GM23338 (cell line): ENCODE measurements at regions not wholly inside any gene's neighbourhood (a gene's known extent, or its start where the extent isn't known, plus 50 kb on each side); places are given as distances from the start of the nearest gene placed in this dataset.

Source experiments
- ATAC-seq: fragments of 200-7000 bp; cut with Tn5 transposase; 3 replicates; pipeline ENCODE4 v1.9.1; 2020
- DNase-seq: peaks from one replicate; pipeline ENCODE4 v3.0.0-alpha.2; 2015; ENCODE audit warnings: low spot score
- H2AFZ ChIP-seq: fragments of 200-600 bp; sonication (generic); 2 replicates; pipeline ENCODE4 v1.8.0; 2016; ENCODE audit warnings: antibody characterized with exemption, mild to moderate bottlenecking, moderate library complexity
- H3F3A ChIP-seq: fragments of 200-600 bp; sonication (generic); replicated peaks from 2 replicates; pipeline ENCODE4 v1.8.0; 2017; ENCODE audit warnings: antibody characterized with exemption, mixed run types, low read depth
- H3K27ac ChIP-seq: fragments of 200-600 bp; sonication (generic); 2 replicates; pipeline ENCODE4 v1.6.1; 2016; ENCODE audit warnings: low read depth
- H3K27me3 ChIP-seq: fragments of 200-600 bp; sonication (generic); 2 replicates; pipeline ENCODE4 v1.8.0; 2016; ENCODE audit warnings: mild to moderate bottlenecking, mixed run types, moderate library complexity; ENCODE audit not compliant: insufficient read depth
- H3K36me3 ChIP-seq: fragments of 200-600 bp; sonication (generic); 2 replicates; pipeline ENCODE4 v1.8.0; 2016; ENCODE audit warnings: mild to moderate bottlenecking; ENCODE audit not compliant: insufficient read depth
- H3K4me1 ChIP-seq: fragments of 200-600 bp; sonication (generic); 2 replicates; pipeline ENCODE4 v1.8.0; 2016; ENCODE audit warnings: mild to moderate bottlenecking, moderate library complexity; ENCODE audit not compliant: insufficient read depth
- H3K4me2 ChIP-seq: fragments of 200-600 bp; sonication (generic); 2 replicates; pipeline ENCODE4 v1.7.1; 2017; ENCODE audit warnings: mixed run types
- H3K4me3 ChIP-seq: fragments of 200-600 bp; sonication (generic); 2 replicates; pipeline ENCODE4 v1.6.1; 2016; ENCODE audit warnings: mixed run types
- H3K79me2 ChIP-seq: fragments of 200-600 bp; sonication (generic); replicated peaks from 2 replicates; pipeline ENCODE4 v1.8.0; 2017; ENCODE audit warnings: mild to moderate bottlenecking; ENCODE audit not compliant: insufficient read depth
- H3K9me2 ChIP-seq: fragments of 200-600 bp; sonication (generic); 2 replicates; pipeline ENCODE4 v1.8.0; 2017; ENCODE audit not compliant: insufficient read depth
- H4K20me1 ChIP-seq: fragments of 200-600 bp; sonication (generic); replicated peaks from 2 replicates; pipeline ENCODE4 v1.8.0; 2017; ENCODE audit warnings: mild to moderate bottlenecking; ENCODE audit not compliant: insufficient read depth
- H3K27ac Mint-ChIP-seq: 2 replicates; pipeline ENCODE4 v1.8.0; 2020; ENCODE audit warnings: inconsistent platforms, mild to moderate bottlenecking, moderate library complexity, mixed read lengths
- H3K27me3 Mint-ChIP-seq: 3 replicates; pipeline ENCODE4 v1.8.0; 2022; ENCODE audit warnings: low read depth, mild to moderate bottlenecking, moderate library complexity, mixed read lengths, inconsistent platforms; ENCODE audit not compliant: insufficient read depth, poor library complexity
- H3K36me3 Mint-ChIP-seq: 3 replicates; pipeline ENCODE4 v1.8.0; 2021; ENCODE audit warnings: low read depth, mild to moderate bottlenecking, inconsistent platforms, moderate library complexity, mixed read lengths
- H3K4me1 Mint-ChIP-seq: 3 replicates; pipeline ENCODE4 v1.8.0; 2020; ENCODE audit warnings: mild to moderate bottlenecking, inconsistent platforms, mixed read lengths
- H3K4me3 Mint-ChIP-seq: 3 replicates; pipeline ENCODE4 v1.8.0; 2021; ENCODE audit warnings: moderate library complexity, mild to moderate bottlenecking, inconsistent platforms, mixed read lengths
- H3K9me3 Mint-ChIP-seq: 3 replicates; pipeline ENCODE4 v1.8.0; 2020; ENCODE audit warnings: moderate library complexity, mild to moderate bottlenecking, inconsistent platforms, mixed read lengths
- EZH2phosphoT487 ChIP-seq: fragments of 200-600 bp; sonication (generic); IDR thresholded peaks from one replicate; pipeline ENCODE4 v1.8.1; 2018; ENCODE audit warnings: antibody characterized with exemption; ENCODE audit not compliant: unreplicated experiment
- NANOG ChIP-seq: IDR thresholded peaks from 2 replicates; pipeline ENCODE4 v1.6.1; 2016; ENCODE audit warnings: antibody characterized with exemption, borderline replicate concordance
- POLR2AphosphoS5 ChIP-seq: IDR thresholded peaks from 2 replicates; pipeline ENCODE4 v1.6.1; 2016; ENCODE audit warnings: antibody characterized with exemption, low read depth
- REST ChIP-seq: IDR thresholded peaks from one replicate; pipeline ENCODE4 v1.6.1; 2018; ENCODE audit warnings: antibody characterized with exemption; ENCODE audit not compliant: unreplicated experiment
- STAT1 ChIP-seq: IDR thresholded peaks from one replicate; pipeline ENCODE4 v1.6.1; 2016; ENCODE audit warnings: antibody characterized with exemption; ENCODE audit not compliant: unreplicated experiment
- ZNF114 ChIP-seq: fragments of 250-450 bp; sonication (Bioruptor Pico); IDR thresholded peaks from 2 replicates; pipeline ENCODE4 v1.5.0; 2020; ENCODE audit warnings: mild to moderate bottlenecking, moderate library complexity
- ZNF331 ChIP-seq: fragments of 250-450 bp; sonication (Bioruptor Pico); IDR thresholded peaks from 2 replicates; pipeline ENCODE4 v1.5.0; 2020; ENCODE audit warnings: low read depth, mild to moderate bottlenecking, moderate library complexity
- ZNF462 ChIP-seq: fragments of 250-450 bp; sonication (Bioruptor Pico); IDR thresholded peaks from 2 replicates; pipeline ENCODE4 v1.5.0; 2020; ENCODE audit warnings: mild to moderate bottlenecking, moderate library complexity
- TF ChIP-seq, protein P1 (sequence below): IDR thresholded peaks from 2 replicates; pipeline ENCODE4 v1.6.1; 2016; ENCODE audit warnings: antibody characterized with exemption
- TF ChIP-seq, protein P2 (sequence below), 2 experiments: fragments of 200-600 bp in 1 of 2; sonication (generic) in 1 of 2; conservative IDR thresholded peaks; 2 replicates each; pipeline versions ENCODE4 v1.5.1 to v1.6.1; 2016 to 2017; ENCODE audit warnings: antibody characterized with exemption in 2 of 2, low read depth in 2 of 2, mild to moderate bottlenecking in 2 of 2, moderate library complexity in 1 of 2

- Mint-ChIP-seq H3K4me1 (peaks cover 7% of the 10 kb centered on the region; the same call in 2 of the 3 replicates), H3K27me3 (peaks cover 1% of the 10 kb centered on the region), H3K4me3 (no peak overlapping the region), H3K36me3 (0 out of 3 replicates have a peak, but pooled peaks cover 3% of the 10 kb centered on the region), H3K9me3 (peaks cover 5% of the 10 kb centered on the region), H3K27ac (no peak overlapping the region)
- Histone ChIP-seq H3K36me3 (no peaks in the 10 kb centered on the region), H3K79me2 (no peaks in the 10 kb centered on the region), H3K27ac (no peak overlapping the region), H4K20me1 (no peaks in the 10 kb centered on the region), H3K4me3 (no peak overlapping the region), H3K9me2 (no peaks in the 10 kb centered on the region; the same call in 1 of the 2 replicates), H3K4me1 (no peaks in the 10 kb centered on the region), H3F3A (no peaks in the 10 kb centered on the region), H3K4me2 (no peak overlapping the region), H2AFZ (no peak overlapping the region), H3K27me3 (no peaks in the 10 kb centered on the region)
- no peak for TF ChIP-seq REST
- TF ChIP-seq ZNF462 (CRISPR knock-in tag) = no peak
- no peak for TF ChIP-seq POLR2AphosphoS5
- no peak for TF ChIP-seq ZNF331 (CRISPR knock-in tag)
- TF ChIP-seq, protein P1, sequence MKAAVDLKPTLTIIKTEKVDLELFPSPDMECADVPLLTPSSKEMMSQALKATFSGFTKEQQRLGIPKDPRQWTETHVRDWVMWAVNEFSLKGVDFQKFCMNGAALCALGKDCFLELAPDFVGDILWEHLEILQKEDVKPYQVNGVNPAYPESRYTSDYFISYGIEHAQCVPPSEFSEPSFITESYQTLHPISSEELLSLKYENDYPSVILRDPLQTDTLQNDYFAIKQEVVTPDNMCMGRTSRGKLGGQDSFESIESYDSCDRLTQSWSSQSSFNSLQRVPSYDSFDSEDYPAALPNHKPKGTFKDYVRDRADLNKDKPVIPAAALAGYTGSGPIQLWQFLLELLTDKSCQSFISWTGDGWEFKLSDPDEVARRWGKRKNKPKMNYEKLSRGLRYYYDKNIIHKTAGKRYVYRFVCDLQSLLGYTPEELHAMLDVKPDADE = no peak
- TF ChIP-seq STAT1 = no peak
- TF ChIP-seq, protein P2, sequence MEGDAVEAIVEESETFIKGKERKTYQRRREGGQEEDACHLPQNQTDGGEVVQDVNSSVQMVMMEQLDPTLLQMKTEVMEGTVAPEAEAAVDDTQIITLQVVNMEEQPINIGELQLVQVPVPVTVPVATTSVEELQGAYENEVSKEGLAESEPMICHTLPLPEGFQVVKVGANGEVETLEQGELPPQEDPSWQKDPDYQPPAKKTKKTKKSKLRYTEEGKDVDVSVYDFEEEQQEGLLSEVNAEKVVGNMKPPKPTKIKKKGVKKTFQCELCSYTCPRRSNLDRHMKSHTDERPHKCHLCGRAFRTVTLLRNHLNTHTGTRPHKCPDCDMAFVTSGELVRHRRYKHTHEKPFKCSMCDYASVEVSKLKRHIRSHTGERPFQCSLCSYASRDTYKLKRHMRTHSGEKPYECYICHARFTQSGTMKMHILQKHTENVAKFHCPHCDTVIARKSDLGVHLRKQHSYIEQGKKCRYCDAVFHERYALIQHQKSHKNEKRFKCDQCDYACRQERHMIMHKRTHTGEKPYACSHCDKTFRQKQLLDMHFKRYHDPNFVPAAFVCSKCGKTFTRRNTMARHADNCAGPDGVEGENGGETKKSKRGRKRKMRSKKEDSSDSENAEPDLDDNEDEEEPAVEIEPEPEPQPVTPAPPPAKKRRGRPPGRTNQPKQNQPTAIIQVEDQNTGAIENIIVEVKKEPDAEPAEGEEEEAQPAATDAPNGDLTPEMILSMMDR (conservative IDR thresholded peaks at IDR 0.05; ENCODE audit: low read depth in 2 of 2) = no peak
- TF ChIP-seq EZH2phosphoT487 = no peak
- TF ChIP-seq ZNF114 (CRISPR knock-in tag) = no peak
- TF ChIP-seq NANOG = no peak
- ATAC-seq (no peak), DNase-seq (no peak)
Measured at GRCh38 chr2:8606649-8607550, 75.0 kb upstream of the ID2 start.
